Adrenal gland (tissue), 5 donors: ENCODE measurements at regions not wholly inside any gene's neighbourhood (a gene's known extent, or its start where the extent isn't known, plus 50 kb on each side); places are given as distances from the start of the nearest gene placed in this dataset.

Experiments
- POLR2A ChIP-seq, 2 donors: fragments of 450-650 bp; IDR thresholded peaks; one replicate each; pipeline ENCODE4 v1.6.1; 2017; ENCODE audit warnings: antibody characterized with exemption in 2 of 2, mild to moderate bottlenecking in 2 of 2, moderate library complexity in 1 of 2
- TF ChIP-seq, protein P1 (sequence below), 6 experiments: fragments of 450-650 bp in 4 of 6; fragments of 200-600 bp in 2 of 6; sonication (generic) in 1 of 6; IDR thresholded peaks; 1 replicate in 5 of 6; 2 replicates in 1 of 6; pipeline versions ENCODE4 v1.5.1 to v1.8.0; 2016 to 2021; ENCODE audit warnings: antibody characterized with exemption in 6 of 6, mild to moderate bottlenecking in 2 of 6, moderate library complexity in 1 of 6
- donor health status: DM: no; HTN: no; CAD: no.

DNA sequence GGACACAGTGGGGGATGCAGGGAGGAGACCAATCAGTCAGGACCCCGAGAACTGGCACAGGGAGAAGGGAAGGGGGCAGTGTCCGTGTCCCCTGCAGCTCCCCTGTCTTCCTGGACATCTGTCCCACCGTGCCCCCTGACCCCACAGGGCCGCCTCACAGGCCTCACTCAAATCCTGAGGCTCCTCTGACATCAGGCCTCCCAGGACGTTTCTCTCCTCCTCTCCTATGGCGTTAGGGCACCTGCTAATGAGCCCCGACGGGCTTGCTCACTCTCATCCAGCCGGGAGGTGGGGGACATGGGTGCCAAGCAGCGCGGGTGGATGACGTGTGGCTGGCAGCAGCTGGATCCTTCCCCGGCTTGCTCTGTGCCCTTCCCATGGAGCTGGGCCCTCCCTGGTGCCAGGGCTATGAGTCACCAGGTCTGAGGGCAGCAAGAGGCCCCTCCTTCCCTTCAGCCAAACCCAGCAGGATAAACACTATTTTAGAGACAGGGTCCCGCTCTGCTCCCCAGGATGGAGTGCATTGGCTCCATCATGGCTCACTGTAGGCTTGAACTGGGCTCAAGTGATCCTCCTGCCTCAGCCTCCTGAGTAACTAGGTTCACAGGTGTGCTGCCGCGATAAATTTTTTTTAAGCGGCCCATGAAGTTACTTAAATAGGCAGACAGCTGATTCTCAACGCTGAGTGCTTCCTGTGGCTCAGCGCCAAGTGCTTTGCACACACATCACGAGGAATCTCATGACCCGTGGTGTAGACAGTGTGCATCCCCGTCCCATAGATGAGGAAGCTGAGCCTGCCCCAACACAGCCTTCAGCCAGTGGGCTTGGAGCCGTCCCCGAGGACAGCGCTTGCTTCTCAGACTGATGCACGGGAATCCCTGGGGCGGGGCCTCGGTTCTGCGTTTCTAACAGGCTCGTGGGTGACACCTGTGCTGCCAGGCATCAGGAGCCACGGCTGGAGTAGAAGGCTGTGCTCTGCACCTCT is 64.5 kb upstream of the HDAC4 start:
- TF ChIP-seq, protein P1, sequence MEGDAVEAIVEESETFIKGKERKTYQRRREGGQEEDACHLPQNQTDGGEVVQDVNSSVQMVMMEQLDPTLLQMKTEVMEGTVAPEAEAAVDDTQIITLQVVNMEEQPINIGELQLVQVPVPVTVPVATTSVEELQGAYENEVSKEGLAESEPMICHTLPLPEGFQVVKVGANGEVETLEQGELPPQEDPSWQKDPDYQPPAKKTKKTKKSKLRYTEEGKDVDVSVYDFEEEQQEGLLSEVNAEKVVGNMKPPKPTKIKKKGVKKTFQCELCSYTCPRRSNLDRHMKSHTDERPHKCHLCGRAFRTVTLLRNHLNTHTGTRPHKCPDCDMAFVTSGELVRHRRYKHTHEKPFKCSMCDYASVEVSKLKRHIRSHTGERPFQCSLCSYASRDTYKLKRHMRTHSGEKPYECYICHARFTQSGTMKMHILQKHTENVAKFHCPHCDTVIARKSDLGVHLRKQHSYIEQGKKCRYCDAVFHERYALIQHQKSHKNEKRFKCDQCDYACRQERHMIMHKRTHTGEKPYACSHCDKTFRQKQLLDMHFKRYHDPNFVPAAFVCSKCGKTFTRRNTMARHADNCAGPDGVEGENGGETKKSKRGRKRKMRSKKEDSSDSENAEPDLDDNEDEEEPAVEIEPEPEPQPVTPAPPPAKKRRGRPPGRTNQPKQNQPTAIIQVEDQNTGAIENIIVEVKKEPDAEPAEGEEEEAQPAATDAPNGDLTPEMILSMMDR (IDR thresholded peaks at IDR 0.05), result no peak
- no peak for TF ChIP-seq POLR2A (IDR thresholded peaks at IDR 0.05)
